Activated B cell treated with CpG ODN at 0.5 μM for 24 hours (primary cell): ENCODE measurements at regions not wholly inside any gene's neighbourhood (a gene's known extent, or its start where the extent isn't known, plus 50 kb on each side); places are given as distances from the start of the nearest gene placed in this dataset.

Source experiments
- ATAC-seq: fragments of 200-7000 bp; cut with Tn5 transposase; one replicate; pipeline ENCODE4 v1.10.0; 2021; ENCODE audit warnings: low read depth, mild to moderate bottlenecking, moderate library complexity
- CTCF ChIA-PET: fragments of 350-600 bp; sonication (Branson Sonifier 250); formaldehyde crosslinking; loops from one replicate; lab custom pipeline; 2021; ENCODE audit warnings: antibody characterized with exemption; lab: Charles Lee
- POLR2A ChIA-PET: fragments of 350-600 bp; sonication (Branson Sonifier 250); formaldehyde crosslinking; loops from one replicate; lab custom pipeline; 2021; ENCODE audit warnings: antibody characterized with exemption; lab: Charles Lee
- DNase-seq: peaks from one replicate; pipeline ENCODE4 v3.0.0; 2022
- H3K27ac Mint-ChIP-seq: one replicate; pipeline ENCODE4 v1.8.0; 2020; ENCODE audit warnings: mixed read lengths
- H3K27me3 Mint-ChIP-seq: one replicate; pipeline ENCODE4 v1.8.0; 2021; ENCODE audit warnings: mixed read lengths
- H3K36me3 Mint-ChIP-seq: one replicate; pipeline ENCODE4 v1.8.0; 2021; ENCODE audit warnings: low read depth, mixed read lengths
- H3K4me1 Mint-ChIP-seq: one replicate; pipeline ENCODE4 v1.8.0; 2021; ENCODE audit warnings: mixed read lengths
- H3K4me3 Mint-ChIP-seq: one replicate; pipeline ENCODE4 v1.8.0; 2020; ENCODE audit warnings: mild to moderate bottlenecking, mixed read lengths
- H3K9me3 Mint-ChIP-seq: one replicate; pipeline ENCODE4 v1.8.0; 2020; ENCODE audit warnings: mixed read lengths
- CTCF ChIP-seq: fragments of 200-600 bp; IDR thresholded peaks from one replicate; pipeline ENCODE4 v1.8.0; 2022; ENCODE audit warnings: antibody characterized with exemption, mild to moderate bottlenecking
- intact Hi-C: fragments of 100-400 bp; cut with micrococcal nuclease; formaldehyde crosslinking; loops from one replicate; pipeline ENCODE4 v1.15.1; 2024

GRCh38 chr14:104344818-104345620 lies 206.6 kb downstream of the KIF26A start:
- intact Hi-C loops = no loop called here
- Mint-ChIP-seq H3K36me3 (no peaks in the 10 kb centered on the region), H3K4me3 (no peak overlapping the region), H3K27me3 (peaks cover 10% of the 10 kb centered on the region), H3K27ac (no peak overlapping the region), H3K9me3 (peaks cover 9% of the 10 kb centered on the region), H3K4me1 (no peaks in the 10 kb centered on the region)
- DNase-seq (no peak), ATAC-seq (no peak)
- CTCF ChIA-PET = no interaction called here
- TF ChIP-seq CTCF = no peak
- POLR2A ChIA-PET = no interaction called here

GRCh38 chr14:104345621-104346462 lies 207.5 kb downstream of the KIF26A start:
- Mint-ChIP-seq H3K9me3 (peaks cover 9% of the 10 kb centered on the region), H3K4me1 (no peaks in the 10 kb centered on the region), H3K36me3 (no peaks in the 10 kb centered on the region), H3K4me3 (no peak overlapping the region), H3K27me3 (peaks cover 9% of the 10 kb centered on the region), H3K27ac (no peak overlapping the region)
- TF ChIP-seq CTCF = no peak
- ATAC-seq (no peak), DNase-seq (no peak)
- intact Hi-C loops = no loop called here
- POLR2A ChIA-PET = no interaction called here
- CTCF ChIA-PET = no interaction called here

GRCh38 chr14:104346608-104347007 lies 208.2 kb downstream of the KIF26A start:
- POLR2A ChIA-PET = no interaction called here
- ATAC-seq (no peak), DNase-seq (no peak)
- peaks cover 7% of the 10 kb centered on the region for H3K27me3 Mint-ChIP-seq
- H3K36me3 Mint-ChIP-seq = no peaks in the 10 kb centered on the region
- intact Hi-C loops = no loop called here
- no peaks in the 10 kb centered on the region for H3K4me1 Mint-ChIP-seq
- TF ChIP-seq CTCF = no peak
- CTCF ChIA-PET = no interaction called here
- peaks cover 9% of the 10 kb centered on the region for H3K9me3 Mint-ChIP-seq
- H3K27ac Mint-ChIP-seq = no peak overlapping the region
- no peak overlapping the region for H3K4me3 Mint-ChIP-seq

- intact Hi-C loops = no loop called here
- no peak for TF ChIP-seq CTCF
- ATAC-seq = no peak
- ChIA-PET POLR2A (no interaction called here), CTCF (no interaction called here)
- H3K4me3 Mint-ChIP-seq = no peak overlapping the region
- no peaks in the 10 kb centered on the region for H3K4me1 Mint-ChIP-seq
- peaks cover 11% of the 10 kb centered on the region for H3K27me3 Mint-ChIP-seq
- DNase-seq = no peak
- H3K9me3 Mint-ChIP-seq = peaks cover 9% of the 10 kb centered on the region
- no peaks in the 10 kb centered on the region for H3K36me3 Mint-ChIP-seq
- H3K27ac Mint-ChIP-seq = no peak overlapping the region
Measured at GRCh38 chr14:104348741-104349140, 210.4 kb downstream of the KIF26A start.

GRCh38 chr14:104349950-104350349 lies 211.6 kb downstream of the KIF26A start:
- no peak overlapping the region for H3K4me3 Mint-ChIP-seq
- no peaks in the 10 kb centered on the region for H3K4me1 Mint-ChIP-seq
- intact Hi-C loops = no loop called here
- no peak overlapping the region for H3K27ac Mint-ChIP-seq
- ATAC-seq (no peak), DNase-seq (no peak)
- TF ChIP-seq CTCF = no peak
- CTCF ChIA-PET = no interaction called here
- peaks cover 16% of the 10 kb centered on the region for H3K27me3 Mint-ChIP-seq
- POLR2A ChIA-PET = no interaction called here
- peaks cover 9% of the 10 kb centered on the region for H3K9me3 Mint-ChIP-seq
- H3K36me3 Mint-ChIP-seq = no peaks in the 10 kb centered on the region
